GM12801 (cell line): ENCODE measurements at regions not wholly inside any gene's neighbourhood (a gene's known extent, or its start where the extent isn't known, plus 50 kb on each side); places are given as distances from the start of the nearest gene placed in this dataset.

Experiments
- TF ChIP-seq, protein P1 (sequence below): IDR thresholded peaks from one replicate; pipeline ENCODE4 v1.5.1; 2011; ENCODE audit warnings: control low read depth; ENCODE audit not compliant: insufficient read length; ENCODE audit errors: extremely low read depth

DNA sequence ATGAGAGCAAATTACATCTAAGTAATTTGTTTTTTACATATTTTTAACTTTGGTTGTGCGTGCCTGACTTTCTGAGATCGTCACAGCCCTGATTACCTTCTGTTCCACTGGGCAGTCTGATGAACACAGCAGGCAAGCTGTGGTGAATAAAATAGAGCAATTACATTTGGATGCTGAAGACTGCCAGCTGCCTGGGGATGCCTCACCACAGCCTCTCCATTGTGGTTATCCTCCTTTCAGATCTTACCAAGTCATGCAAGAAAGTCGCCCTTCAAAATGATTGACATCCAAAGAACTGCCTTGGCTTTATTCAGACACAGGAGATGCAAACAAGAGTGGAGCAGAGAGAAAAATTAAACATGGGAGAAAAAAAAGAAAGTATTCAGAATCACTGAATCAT lies 456.6 kb upstream of the TMPO start:
- TF ChIP-seq, protein P1, sequence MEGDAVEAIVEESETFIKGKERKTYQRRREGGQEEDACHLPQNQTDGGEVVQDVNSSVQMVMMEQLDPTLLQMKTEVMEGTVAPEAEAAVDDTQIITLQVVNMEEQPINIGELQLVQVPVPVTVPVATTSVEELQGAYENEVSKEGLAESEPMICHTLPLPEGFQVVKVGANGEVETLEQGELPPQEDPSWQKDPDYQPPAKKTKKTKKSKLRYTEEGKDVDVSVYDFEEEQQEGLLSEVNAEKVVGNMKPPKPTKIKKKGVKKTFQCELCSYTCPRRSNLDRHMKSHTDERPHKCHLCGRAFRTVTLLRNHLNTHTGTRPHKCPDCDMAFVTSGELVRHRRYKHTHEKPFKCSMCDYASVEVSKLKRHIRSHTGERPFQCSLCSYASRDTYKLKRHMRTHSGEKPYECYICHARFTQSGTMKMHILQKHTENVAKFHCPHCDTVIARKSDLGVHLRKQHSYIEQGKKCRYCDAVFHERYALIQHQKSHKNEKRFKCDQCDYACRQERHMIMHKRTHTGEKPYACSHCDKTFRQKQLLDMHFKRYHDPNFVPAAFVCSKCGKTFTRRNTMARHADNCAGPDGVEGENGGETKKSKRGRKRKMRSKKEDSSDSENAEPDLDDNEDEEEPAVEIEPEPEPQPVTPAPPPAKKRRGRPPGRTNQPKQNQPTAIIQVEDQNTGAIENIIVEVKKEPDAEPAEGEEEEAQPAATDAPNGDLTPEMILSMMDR: no peak

DNA sequence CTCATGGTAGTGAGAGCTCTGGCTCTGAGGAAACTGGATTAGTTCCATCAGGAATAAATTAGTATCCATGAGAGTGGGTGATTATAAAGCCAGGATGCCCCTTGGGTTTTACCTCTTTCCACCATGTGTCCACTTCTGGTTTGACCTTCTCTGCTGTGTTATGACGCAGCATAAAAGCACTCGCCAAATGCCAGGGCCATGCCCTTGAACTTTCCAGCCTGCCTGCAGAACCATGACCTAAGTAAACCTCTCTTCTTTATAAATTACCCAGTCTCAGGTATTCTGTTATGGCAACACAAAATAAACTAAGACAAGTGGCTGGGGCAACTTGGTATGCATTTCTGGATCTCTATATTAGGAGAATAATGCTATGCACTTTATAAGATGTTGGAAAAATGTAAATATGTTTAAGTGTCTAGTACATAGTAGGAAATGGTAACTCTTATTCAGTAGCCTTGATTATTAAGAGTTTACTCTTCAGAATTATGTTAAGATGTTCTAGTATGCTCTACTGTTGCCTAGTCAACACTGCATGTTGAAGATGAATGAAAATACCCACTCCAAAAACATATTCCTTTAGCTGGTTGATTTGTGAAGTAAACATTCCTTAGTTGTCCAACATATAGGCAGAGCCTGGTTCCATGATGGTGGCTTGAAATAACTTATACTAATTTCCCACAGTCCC lies 455.6 kb upstream of the TMPO start:
- TF ChIP-seq, protein P1: no peak

DNA sequence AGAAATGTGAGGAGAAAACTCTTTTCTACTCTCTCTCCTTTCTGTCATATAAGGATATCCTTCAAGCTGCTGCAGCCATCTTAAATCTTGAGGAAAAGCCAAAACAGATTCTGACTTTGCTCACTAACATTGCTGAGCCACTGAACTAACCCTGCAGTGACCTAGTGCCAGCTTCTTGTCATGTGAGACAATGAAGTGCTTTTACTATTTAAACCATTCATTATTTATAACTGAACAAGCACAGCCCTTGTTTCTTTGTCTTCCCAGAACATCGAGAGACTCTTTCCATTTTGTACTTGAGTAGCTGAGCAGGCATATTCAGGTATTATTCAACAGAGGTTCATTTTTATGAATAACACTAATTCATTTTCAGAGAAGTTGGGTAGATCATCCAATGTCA lies 455.0 kb upstream of the TMPO start:
- TF ChIP-seq, protein P1: no peak

DNA sequence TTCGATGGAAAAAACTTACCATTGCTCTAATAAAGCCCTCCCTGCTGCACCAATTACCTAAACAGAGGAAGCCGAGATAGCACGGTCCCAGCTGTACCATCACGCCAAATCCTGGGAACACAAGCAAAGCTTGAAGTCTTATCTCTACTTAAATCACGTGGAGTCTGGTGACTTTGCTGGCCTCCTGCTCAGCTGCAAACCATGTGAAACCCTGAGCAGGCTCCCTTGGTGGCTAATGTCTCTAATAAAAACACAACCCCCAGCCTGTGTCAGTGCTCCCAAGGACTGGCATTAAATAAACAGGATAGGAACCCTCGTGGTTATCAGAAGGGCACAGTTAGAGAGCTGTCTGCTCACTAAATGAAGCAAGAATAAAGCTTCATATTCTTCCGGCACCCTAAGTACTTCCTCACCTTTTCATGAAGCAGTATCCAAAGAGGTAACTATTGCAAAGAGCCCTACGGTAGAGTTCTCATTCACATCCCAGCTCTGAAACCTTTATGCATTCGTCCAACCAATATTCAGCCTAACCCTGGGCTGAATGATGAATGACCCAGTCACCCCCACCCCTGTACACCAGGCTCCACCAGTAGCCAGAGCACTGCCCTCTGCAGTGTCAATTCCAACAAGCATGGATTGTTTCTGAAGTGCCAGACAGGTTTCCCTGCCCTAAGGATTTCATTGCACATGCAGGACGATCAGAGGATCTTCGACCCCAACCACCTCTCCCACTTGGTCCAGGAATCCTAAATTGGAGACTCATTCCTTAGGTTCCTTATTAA lies 452.7 kb upstream of the TMPO start:
- TF ChIP-seq, protein P1: no peak

DNA sequence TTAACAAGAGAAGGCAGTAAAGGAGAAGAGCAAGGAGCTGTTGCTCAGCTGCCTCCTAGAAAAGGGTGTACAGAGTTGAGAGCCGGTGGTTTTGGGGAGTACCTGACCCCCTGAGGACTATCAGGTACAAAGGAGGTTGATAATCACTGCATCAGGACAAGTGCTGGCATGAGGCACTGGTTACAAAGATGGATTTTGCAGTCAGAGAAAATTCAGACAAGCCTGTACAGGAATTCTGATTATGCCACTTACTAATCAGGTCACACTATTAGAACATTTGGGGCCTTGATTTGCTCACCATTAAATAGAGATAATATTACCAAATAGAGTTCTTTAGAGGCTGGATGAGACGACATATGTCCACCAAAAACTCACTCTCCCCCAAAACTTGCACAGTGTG lies 450.9 kb upstream of the TMPO start:
- TF ChIP-seq, protein P1: no peak

DNA sequence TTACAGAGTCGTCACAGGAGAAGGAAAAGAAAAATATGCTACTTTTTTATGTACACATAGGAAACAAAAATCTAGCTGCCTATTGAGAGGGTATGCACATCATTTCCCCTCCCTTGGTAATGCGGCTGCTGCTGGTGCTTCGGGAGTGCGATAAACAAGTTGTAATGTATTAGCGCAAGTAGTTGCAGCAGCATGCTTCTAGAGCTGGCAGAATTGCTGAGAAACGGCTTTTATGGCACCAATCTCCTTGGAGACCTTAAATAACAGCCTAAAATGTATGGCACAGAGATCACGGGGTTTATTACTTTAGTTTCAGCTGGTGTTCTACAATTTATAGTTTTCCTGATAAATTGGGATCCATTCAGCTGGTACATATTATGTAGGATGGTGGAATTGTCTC lies 447.6 kb upstream of the TMPO start:
- TF ChIP-seq, protein P1: no peak

DNA sequence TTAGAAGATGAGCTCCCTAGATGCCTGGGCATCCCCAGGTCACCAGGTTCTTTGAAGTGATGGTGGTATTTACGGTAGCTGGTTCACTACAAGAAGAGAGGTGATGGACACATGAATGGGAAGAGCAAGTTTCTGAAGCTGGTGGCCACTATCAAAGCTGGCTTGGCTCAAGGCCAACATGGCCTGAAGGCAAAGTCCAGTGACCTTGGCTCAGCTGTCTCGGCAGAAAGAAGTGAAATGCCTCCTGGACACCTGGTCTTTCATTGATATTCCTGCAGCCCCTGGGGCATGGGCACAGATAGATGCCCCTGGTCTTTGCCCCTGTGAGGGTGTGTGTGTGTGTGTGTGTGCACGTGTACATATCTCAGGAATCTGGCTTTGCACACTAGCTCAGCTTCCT lies 441.8 kb upstream of the TMPO start:
- TF ChIP-seq, protein P1: no peak
